NCI-H2196 (cell line): ENCODE measurements at regions not wholly inside any gene's neighbourhood (a gene's known extent, or its start where the extent isn't known, plus 50 kb on each side); places are given as distances from the start of the nearest gene placed in this dataset.

Experiments used
- DNase-seq: peaks from one replicate; lab custom pipeline; 2025; ENCODE audit not compliant: unreplicated experiment; lab: John Stamatoyannopoulos, UW

GRCh38 chr10:130780763-130781162 lies 530.8 kb downstream of the TCERG1L start:
- DNase-seq = no peak

GRCh38 chr10:130781206-130781605 lies 530.3 kb downstream of the TCERG1L start:
- DNase-seq = no peak

- DNase-seq = no peak
Measured at GRCh38 chr10:130781623-130782022, 529.9 kb downstream of the TCERG1L start.

- DNase-seq = no peak
Measured at GRCh38 chr10:130782467-130782866, 529.1 kb downstream of the TCERG1L start.

GRCh38 chr10:130784326-130784725 lies 527.2 kb downstream of the TCERG1L start:
- no peak for DNase-seq

GRCh38 chr10:130786365-130786966 lies 525.1 kb downstream of the TCERG1L start:
- no peak for DNase-seq

GRCh38 chr10:130787243-130787642 lies 524.3 kb downstream of the TCERG1L start:
- DNase-seq = no peak

GRCh38 chr10:130787821-130788220 lies 523.7 kb downstream of the TCERG1L start:
- DNase-seq = no peak

GRCh38 chr10:130790339-130790738 lies 521.2 kb downstream of the TCERG1L start:
- DNase-seq = no peak

- no peak for DNase-seq
Measured at GRCh38 chr10:130792096-130792845, 519.2 kb downstream of the TCERG1L start.

- no peak for DNase-seq
Measured at GRCh38 chr10:130795819-130796218, 515.7 kb downstream of the TCERG1L start.

GRCh38 chr10:130799532-130799931 lies 512.0 kb downstream of the TCERG1L start:
- no peak for DNase-seq

GRCh38 chr10:130800281-130800680 lies 511.2 kb downstream of the TCERG1L start:
- no peak for DNase-seq

GRCh38 chr10:130801276-130801675 lies 510.2 kb downstream of the TCERG1L start:
- DNase-seq = no peak

- DNase-seq = no peak
Measured at GRCh38 chr10:130801784-130802183, 509.7 kb downstream of the TCERG1L start.

- no peak for DNase-seq
Measured at GRCh38 chr10:130802301-130802700, 509.2 kb downstream of the TCERG1L start.

- no peak for DNase-seq
Measured at GRCh38 chr10:130804281-130804680, 507.2 kb downstream of the TCERG1L start.

- no peak for DNase-seq
Measured at GRCh38 chr10:130804778-130805634, 506.5 kb downstream of the TCERG1L start.

- DNase-seq = no peak
Measured at GRCh38 chr10:130805635-130806030, 505.9 kb downstream of the TCERG1L start.

GRCh38 chr10:130806426-130806825 lies 505.1 kb downstream of the TCERG1L start:
- no peak for DNase-seq

GRCh38 chr10:130807096-130807495 lies 504.4 kb downstream of the TCERG1L start:
- no peak for DNase-seq

- DNase-seq = no peak
Measured at GRCh38 chr10:130807721-130808120, 503.8 kb downstream of the TCERG1L start.
